ENCODE measurements at regions not wholly inside any gene's neighbourhood (a gene's known extent, or its start where the extent isn't known, plus 50 kb on each side); places are given as distances from the start of the nearest gene placed in this dataset.

- 77 to 91% (median 87%) methylated on average over 5 to 9 of the region's 9 CpGs for WGBS, 4 donors
- Histone ChIP-seq H3K36me3 (replicated peaks in 1 of 2) (no peaks in the 10 kb centered on the region), H3K27ac (no peak overlapping the region), H3K4me1 (replicated peaks in 1 of 2) (no peaks in the 10 kb centered on the region), H3K4me3 (no peak overlapping the region), H3K9me3 (replicated peaks in 1 of 3) (no peaks in the 10 kb centered on the region), H3K27me3 (no peaks in the 10 kb centered on the region)
- no peak for DNase-seq
- intact Hi-C loops (cut with DNase I) = no loop called here
- no peak for TF ChIP-seq POLR2A (IDR thresholded peaks at IDR 0.05)
- TF ChIP-seq CTCF (IDR thresholded peaks at IDR 0.05) = no peak
Measured at GRCh38 chr7:36014961-36015360, 138.1 kb upstream of the EEPD1 start.

GRCh38 chr7:36015733-36016132 lies 137.3 kb upstream of the EEPD1 start:
- TF ChIP-seq POLR2A (IDR thresholded peaks at IDR 0.05) = no peak
- no peak for TF ChIP-seq CTCF (IDR thresholded peaks at IDR 0.05)

GRCh38 chr7:36016648-36017047 lies 136.4 kb upstream of the EEPD1 start:
- no peaks in the 10 kb centered on the region for H3K27me3 ChIP-seq
- H3K36me3 ChIP-seq (replicated peaks in 1 of 2) = no peaks in the 10 kb centered on the region
- H3K27ac ChIP-seq = no peak overlapping the region
- intact Hi-C loops (cut with DNase I) = no loop called here
- no peak for TF ChIP-seq CTCF (IDR thresholded peaks at IDR 0.05)
- no peak for TF ChIP-seq POLR2A (IDR thresholded peaks at IDR 0.05)
- no peak for DNase-seq
- H3K4me1 ChIP-seq (replicated peaks in 1 of 2) = peaks cover 0 to 2% of the 10 kb centered on the region in 2 donors
- no peak overlapping the region for H3K4me3 ChIP-seq
- H3K9me3 ChIP-seq (replicated peaks in 1 of 3) = no peaks in the 10 kb centered on the region
- 91 to 97% (median 95%) methylated on average over 4 of the region's 4 CpGs for WGBS, 4 donors

More at GRCh38 chr7:36015733-36016132, 137.3 kb upstream of the EEPD1 start:
- WGBS, 4 donors = 75 to 88% (median 82%) methylated on average over 2 of the region's 2 CpGs
- intact Hi-C loops (cut with DNase I) = no loop called here
- no peaks in the 10 kb centered on the region for H3K9me3 ChIP-seq (replicated peaks in 1 of 3)
- H3K36me3 ChIP-seq (replicated peaks in 1 of 2) = no peaks in the 10 kb centered on the region
- no peaks in the 10 kb centered on the region for H3K27me3 ChIP-seq
- H3K4me3 ChIP-seq = no peak overlapping the region
- no peaks in the 10 kb centered on the region for H3K4me1 ChIP-seq (replicated peaks in 1 of 2)
- DNase-seq = no peak
- H3K27ac ChIP-seq = no peak overlapping the region

- DNase-seq = no peak
- H3K36me3 ChIP-seq (replicated peaks in 1 of 2) = no peaks in the 10 kb centered on the region
- intact Hi-C loops (cut with DNase I) = no loop called here
- no peak overlapping the region for H3K4me3 ChIP-seq
- peaks cover 0 to 7% of the 10 kb centered on the region in 2 donors for H3K4me1 ChIP-seq (replicated peaks in 1 of 2)
- TF ChIP-seq POLR2A (IDR thresholded peaks at IDR 0.05) (no peak), CTCF (IDR thresholded peaks at IDR 0.05) (no peak)
- no peaks in the 10 kb centered on the region for H3K27me3 ChIP-seq
- no peaks in the 10 kb centered on the region for H3K9me3 ChIP-seq (replicated peaks in 1 of 3)
- no peak overlapping the region for H3K27ac ChIP-seq
- 83 to 90% (median 84%) methylated on average over 6 to 7 of the region's 7 CpGs for WGBS, 4 donors
Measured at GRCh38 chr7:36017111-36017510, 135.9 kb upstream of the EEPD1 start.

Measured in adrenal gland (tissue), 9 donors.